OCI-LY3 (cell line): ENCODE measurements at regions not wholly inside any gene's neighbourhood (a gene's known extent, or its start where the extent isn't known, plus 50 kb on each side); places are given as distances from the start of the nearest gene placed in this dataset.

Experiments
- H2AFZ ChIP-seq: fragments of 200-600, 300-600 bp; shearing (Covaris generic); 2 replicates; pipeline ENCODE4 v1.6.0; 2014; ENCODE audit warnings: antibody characterized with exemption, low read depth, low read length
- H3K27ac ChIP-seq: fragments of 200-600, 300-600 bp; sonication (generic); 2 replicates; pipeline ENCODE4 v1.5.1; 2014; ENCODE audit warnings: mild to moderate bottlenecking, low read length, moderate library complexity, mixed read lengths
- H3K27me3 ChIP-seq: fragments of 200-600, 300-600 bp; sonication (generic); 2 replicates; pipeline ENCODE4 v1.6.1; 2014; ENCODE audit warnings: low read depth, low read length, mixed read lengths
- H3K36me3 ChIP-seq: fragments of 200-600, 300-600 bp; sonication (generic); replicated peaks from 2 replicates; pipeline ENCODE3; 2014; ENCODE audit warnings: low read depth, low read length, mixed read lengths
- H3K4me1 ChIP-seq: fragments of 300-600, 200-600 bp; sonication (generic); 2 replicates; pipeline ENCODE4 v1.6.1; 2014; ENCODE audit warnings: low read length, mixed read lengths
- H3K4me2 ChIP-seq: fragments of 200-600, 300-600 bp; sonication (generic); 2 replicates; pipeline ENCODE4 v1.6.1; 2014; ENCODE audit warnings: low read length, mixed read lengths
- H3K4me3 ChIP-seq: fragments of 300-600, 200-600 bp; sonication (generic); 2 replicates; pipeline ENCODE4 v1.5.1; 2014; ENCODE audit warnings: antibody characterized with exemption, mild to moderate bottlenecking, low read length, moderate library complexity
- H3K79me2 ChIP-seq: fragments of 300-600, 200-600 bp; shearing (Covaris generic); 2 replicates; pipeline ENCODE4 v1.6.1; 2014; ENCODE audit warnings: mild to moderate bottlenecking, low read length, mixed read lengths
- H3K9ac ChIP-seq: fragments of 300-600, 200-600 bp; shearing (Covaris generic); 2 replicates; pipeline ENCODE4 v1.6.0; 2014; ENCODE audit warnings: mild to moderate bottlenecking, low read length, moderate library complexity
- H3K9me3 ChIP-seq: fragments of 200-600, 300-600 bp; shearing (Covaris generic); 2 replicates; pipeline ENCODE4 v1.6.1; 2014; ENCODE audit warnings: low read length, mixed read lengths; ENCODE audit not compliant: insufficient read depth
- H4K20me1 ChIP-seq: fragments of 200-600, 300-600 bp; sonication (generic); 2 replicates; pipeline ENCODE4 v1.6.1; 2016; ENCODE audit warnings: low read length, mixed read lengths; ENCODE audit not compliant: insufficient read depth
- CTCF ChIP-seq: fragments of 200-600, 300-600 bp; sonication (generic); IDR thresholded peaks from 2 replicates; pipeline ENCODE4 v1.5.1; 2014; ENCODE audit warnings: antibody characterized with exemption, low read length, low read depth
- EZH2phosphoT487 ChIP-seq: fragments of 200-600 bp; shearing (Covaris generic); IDR thresholded peaks from 2 replicates; pipeline ENCODE4 v1.6.1; 2018; ENCODE audit warnings: antibody characterized with exemption, mixed run types, low read depth

GRCh38 chr14:98341211-98341610, 930.8 kb downstream of the BCL11B start:
- Histone ChIP-seq H3K9me3 (no peaks in the 10 kb centered on the region), H3K9ac (no peak overlapping the region), H4K20me1 (no peaks in the 10 kb centered on the region), H3K4me3 (no peak overlapping the region), H3K27me3 (no peaks in the 10 kb centered on the region), H3K4me2 (no peak overlapping the region), H3K27ac (no peak overlapping the region), H2AFZ (no peak overlapping the region), H3K4me1 (no peaks in the 10 kb centered on the region), H3K36me3 (no peaks in the 10 kb centered on the region), H3K79me2 (no peaks in the 10 kb centered on the region)
- TF ChIP-seq CTCF: no peak
- no peak for TF ChIP-seq EZH2phosphoT487

- TF ChIP-seq CTCF: no peak
- no peak for TF ChIP-seq EZH2phosphoT487
- no peaks in the 10 kb centered on the region for H3K79me2 ChIP-seq
- H3K27me3 ChIP-seq: no peaks in the 10 kb centered on the region
- H3K4me2 ChIP-seq: no peak overlapping the region
- H3K9me3 ChIP-seq: no peaks in the 10 kb centered on the region
- H3K27ac ChIP-seq: no peak overlapping the region
- H3K9ac ChIP-seq: no peak overlapping the region
- no peaks in the 10 kb centered on the region for H4K20me1 ChIP-seq
- no peaks in the 10 kb centered on the region for H3K36me3 ChIP-seq
- H3K4me1 ChIP-seq: peaks cover 9% of the 10 kb centered on the region; the same call in 1 of the 2 replicates
- no peak overlapping the region for H3K4me3 ChIP-seq
- no peak overlapping the region for H2AFZ ChIP-seq
Measured at GRCh38 chr14:98345161-98345560, 926.8 kb downstream of the BCL11B start.

- no peaks in the 10 kb centered on the region for H4K20me1 ChIP-seq
- H3K4me1 ChIP-seq: peaks cover 9% of the 10 kb centered on the region; the same call in 1 of the 2 replicates
- no peak overlapping the region for H3K4me2 ChIP-seq
- H3K27me3 ChIP-seq: no peaks in the 10 kb centered on the region
- no peak overlapping the region for H3K27ac ChIP-seq
- H2AFZ ChIP-seq: no peak overlapping the region; the same call in 1 of the 2 replicates
- no peaks in the 10 kb centered on the region for H3K79me2 ChIP-seq
- H3K9ac ChIP-seq: no peak overlapping the region
- no peaks in the 10 kb centered on the region for H3K9me3 ChIP-seq
- no peak for TF ChIP-seq EZH2phosphoT487
- no peak for TF ChIP-seq CTCF
- H3K4me3 ChIP-seq: no peak overlapping the region
- no peaks in the 10 kb centered on the region for H3K36me3 ChIP-seq
Measured at GRCh38 chr14:98347686-98348085, 924.3 kb downstream of the BCL11B start.

GRCh38 chr14:98348505-98348904, 923.5 kb downstream of the BCL11B start:
- H3K9ac ChIP-seq: no peak overlapping the region
- H4K20me1 ChIP-seq: no peaks in the 10 kb centered on the region
- no peak overlapping the region for H3K27ac ChIP-seq
- H3K4me3 ChIP-seq: no peak overlapping the region
- H3K36me3 ChIP-seq: no peaks in the 10 kb centered on the region
- peaks cover 9% of the 10 kb centered on the region; the same call in 1 of the 2 replicates for H3K4me1 ChIP-seq
- no peaks in the 10 kb centered on the region for H3K27me3 ChIP-seq
- no peaks in the 10 kb centered on the region for H3K79me2 ChIP-seq
- H2AFZ ChIP-seq: peak overlapping the region; percentile 90; the same call in 1 of the 2 replicates
- no peak overlapping the region for H3K4me2 ChIP-seq
- H3K9me3 ChIP-seq: no peaks in the 10 kb centered on the region
- TF ChIP-seq EZH2phosphoT487: no peak
- no peak for TF ChIP-seq CTCF
